IMR-90 (cell line): ENCODE measurements at regions not wholly inside any gene's neighbourhood (a gene's known extent, or its start where the extent isn't known, plus 50 kb on each side); places are given as distances from the start of the nearest gene placed in this dataset.

Experiments used
- ATAC-seq: fragments of 200-7000 bp; cut with Tn5 transposase; 2 replicates; pipeline ENCODE4 v1.9.1; 2020; ENCODE audit warnings: low read depth, mild to moderate bottlenecking, moderate library complexity
- BruUV-seq: library from RNA; stranded (reverse); fragments of 400-500 nt; replicated peaks from 2 replicates; lab custom pipeline; 2021; lab: Mats Ljungman, UMichigan
- CTCF ChIA-PET: fragments of 300-600 bp; formaldehyde crosslinking; extraction: SDS; loops from one replicate; lab custom pipeline; 2021; ENCODE audit warnings: antibody characterized with exemption; lab: Yijun Ruan, JAX
- POLR2A ChIA-PET: fragments of 300-600 bp; sonication (Branson Sonifier 250); formaldehyde crosslinking; loops from one replicate; lab custom pipeline; 2022; ENCODE audit warnings: antibody characterized with exemption; ENCODE audit not compliant: unreplicated experiment; lab: Charles Lee
- DNase-seq: peaks from one replicate; pipeline ENCODE4 v3.0.0; 2013
- H2AFZ ChIP-seq: replicated peaks from 2 replicates; pipeline ENCODE3; 2013; ENCODE audit warnings: low read length, mild to moderate bottlenecking; ENCODE audit not compliant: poor library complexity
- H2AK5ac ChIP-seq: 2 replicates; pipeline ENCODE4 v1.6.1; 2013; ENCODE audit warnings: low read depth, low read length, inconsistent platforms
- H2AK9ac ChIP-seq: replicated peaks from 2 replicates; pipeline ENCODE3; 2013; ENCODE audit warnings: mild to moderate bottlenecking, low read depth, low read length, moderate library complexity; ENCODE audit not compliant: poor library complexity
- H2BK120ac ChIP-seq: 2 replicates; pipeline ENCODE4 v1.6.1; 2013; ENCODE audit warnings: low read depth, low read length, inconsistent platforms
- H2BK15ac ChIP-seq: 3 replicates; pipeline ENCODE4 v1.6.1; 2013; ENCODE audit warnings: low read depth, low read length, inconsistent platforms
- H2BK20ac ChIP-seq: 2 replicates; pipeline ENCODE4 v1.6.1; 2013; ENCODE audit warnings: low read depth, mild to moderate bottlenecking, inconsistent platforms, low read length, moderate library complexity
- H2BK5ac ChIP-seq: 2 replicates; pipeline ENCODE4 v1.6.1; 2013; ENCODE audit warnings: mild to moderate bottlenecking, low read depth, low read length, inconsistent platforms; ENCODE audit not compliant: poor library complexity, severe bottlenecking
- H3K14ac ChIP-seq: replicated peaks from 2 replicates; pipeline ENCODE4 v1.6.1; 2013; ENCODE audit warnings: low read depth, low read length, inconsistent platforms
- H3K18ac ChIP-seq: 2 replicates; pipeline ENCODE4 v1.6.1; 2013; ENCODE audit warnings: low read depth, low read length, control low read depth
- H3K23ac ChIP-seq: 2 replicates; pipeline ENCODE4 v1.6.1; 2013; ENCODE audit warnings: low read depth, low read length, inconsistent platforms
- H3K27ac ChIP-seq: 2 replicates; pipeline ENCODE4 v1.5.1; 2013; ENCODE audit warnings: mild to moderate bottlenecking, control low read depth, low read length; ENCODE audit not compliant: insufficient read depth
- H3K27me3 ChIP-seq: 2 replicates; pipeline ENCODE4 v1.6.1; 2013; ENCODE audit warnings: low read length; ENCODE audit not compliant: control insufficient read depth, insufficient read depth
- H3K36me3 ChIP-seq: 2 replicates; pipeline ENCODE4 v1.6.1; 2013; ENCODE audit warnings: low read length, mixed read lengths; ENCODE audit not compliant: control insufficient read depth, insufficient read depth
- H3K4ac ChIP-seq: 2 replicates; pipeline ENCODE4 v1.6.1; 2013; ENCODE audit warnings: low read depth, low read length, inconsistent platforms
- H3K4me1 ChIP-seq: 2 replicates; pipeline ENCODE4 v1.6.1; 2013; ENCODE audit warnings: low read length, mixed read lengths; ENCODE audit not compliant: control insufficient read depth, insufficient read depth
- H3K4me2 ChIP-seq: 2 replicates; pipeline ENCODE4 v1.6.1; 2013; ENCODE audit warnings: low read depth, mild to moderate bottlenecking, control low read depth, low read length, moderate library complexity
- H3K4me3 ChIP-seq: 2 replicates; pipeline ENCODE4 v1.5.1; 2013; ENCODE audit warnings: low read depth, mild to moderate bottlenecking, control low read depth, low read length, moderate library complexity; ENCODE audit not compliant: insufficient read depth
- H3K56ac ChIP-seq: 2 replicates; pipeline ENCODE4 v1.6.1; 2013; ENCODE audit warnings: low read length, inconsistent platforms; ENCODE audit not compliant: insufficient read depth; ENCODE audit errors: extremely low read depth
- H3K79me1 ChIP-seq, 2 experiments: 2 replicates each; pipeline ENCODE4 v1.6.1; 2013; ENCODE audit warnings: low read length in 2 of 2, inconsistent platforms in 1 of 2, low read depth in 1 of 2
- H3K9ac ChIP-seq: 2 replicates; pipeline ENCODE4 v1.6.1; 2013; ENCODE audit warnings: low read depth, low read length, control low read depth
- H3K9me1 ChIP-seq: 2 replicates; pipeline ENCODE4 v1.6.1; 2013; ENCODE audit warnings: low read length, inconsistent platforms; ENCODE audit not compliant: insufficient read depth
- H3K9me3 ChIP-seq: 2 replicates; pipeline ENCODE4 v1.6.1; 2013; ENCODE audit warnings: low read length; ENCODE audit not compliant: control insufficient read depth, insufficient read depth
- H4K20me1 ChIP-seq: 2 replicates; pipeline ENCODE4 v1.6.1; 2013; ENCODE audit warnings: low read length, inconsistent platforms; ENCODE audit not compliant: insufficient read depth
- H4K5ac ChIP-seq: 2 replicates; pipeline ENCODE4 v1.6.1; 2013; ENCODE audit warnings: mild to moderate bottlenecking, low read depth, low read length, control low read depth
- H4K8ac ChIP-seq, 2 experiments: 2 replicates each; pipeline ENCODE4 v1.6.1; 2013; ENCODE audit warnings: low read depth in 2 of 2, low read length in 2 of 2, control low read depth in 1 of 2, inconsistent platforms in 1 of 2
- H4K91ac ChIP-seq: 2 replicates; pipeline ENCODE4 v1.6.1; 2013; ENCODE audit warnings: low read depth, low read length, inconsistent platforms; ENCODE audit not compliant: insufficient read depth
- BHLHE40 ChIP-seq: fragments of 150-350 bp; IDR thresholded peaks from 2 replicates; pipeline ENCODE4 v1.6.1; 2016; ENCODE audit warnings: mild to moderate bottlenecking, low read depth, low read length
- CEBPB ChIP-seq: IDR thresholded peaks from 2 replicates; pipeline ENCODE4 v1.6.1; 2012; ENCODE audit warnings: low read depth, low read length, improper control_type of control experiment
- CHD1 ChIP-seq: IDR thresholded peaks from 2 replicates; pipeline ENCODE4 v1.6.1; 2012; ENCODE audit warnings: low read depth, low read length, improper control_type of control experiment
- ELK1 ChIP-seq: fragments of 150-350 bp; IDR thresholded peaks from 2 replicates; pipeline ENCODE4 v1.6.1; 2016; ENCODE audit warnings: low read depth, mild to moderate bottlenecking, low read length, moderate library complexity, borderline replicate concordance
- FOS ChIP-seq: fragments of 150-350 bp; IDR thresholded peaks from 2 replicates; pipeline ENCODE4 v1.6.1; 2016; ENCODE audit warnings: low read depth, low read length
- MAFK ChIP-seq: IDR thresholded peaks from 2 replicates; pipeline ENCODE4 v1.6.1; 2012; ENCODE audit warnings: low read depth, low read length, improper control_type of control experiment
- MAZ ChIP-seq: IDR thresholded peaks from 2 replicates; pipeline ENCODE4 v1.6.1; 2012; ENCODE audit warnings: low read depth, mild to moderate bottlenecking, low read length, improper control_type of control experiment, moderate library complexity, borderline replicate concordance
- MXI1 ChIP-seq: IDR thresholded peaks from 2 replicates; pipeline ENCODE4 v1.6.1; 2012; ENCODE audit warnings: low read depth, mild to moderate bottlenecking, low read length, moderate library complexity, borderline replicate concordance
- NFE2L2 ChIP-seq: fragments of 150-350 bp; IDR thresholded peaks from 2 replicates; pipeline ENCODE4 v1.6.1; 2016; ENCODE audit warnings: low read depth, mild to moderate bottlenecking, low read length
- POLR2A ChIP-seq: IDR thresholded peaks from 2 replicates; pipeline ENCODE4 v1.6.1; 2012; ENCODE audit warnings: mild to moderate bottlenecking, low read depth, low read length
- RAD21 ChIP-seq: IDR thresholded peaks from 2 replicates; pipeline ENCODE4 v1.6.1; 2012; ENCODE audit warnings: low read length, improper control_type of control experiment
- RCOR1 ChIP-seq: IDR thresholded peaks from 2 replicates; pipeline ENCODE4 v1.6.1; 2012; ENCODE audit warnings: mild to moderate bottlenecking, low read length, improper control_type of control experiment; ENCODE audit not compliant: insufficient replicate concordance
- RFX5 ChIP-seq: IDR thresholded peaks from 2 replicates; pipeline ENCODE4 v1.8.0; 2012; ENCODE audit warnings: low read depth, mild to moderate bottlenecking, low read length, moderate library complexity
- SMC3 ChIP-seq: fragments of 150-350 bp; IDR thresholded peaks from 2 replicates; pipeline ENCODE4 v1.6.1; 2016; ENCODE audit warnings: low read depth, mild to moderate bottlenecking, antibody characterized with exemption, low read length, moderate library complexity
- USF2 ChIP-seq: fragments of 150-350 bp; IDR thresholded peaks from 2 replicates; pipeline ENCODE4 v1.6.1; 2017; ENCODE audit warnings: mild to moderate bottlenecking, antibody characterized with exemption, low read length, low read depth
- dilution Hi-C: fragments of 300-500 bp; cut with HindIII; formaldehyde crosslinking; loops from one replicate; pipeline ENCODE4 v1.14.3; 2018; ENCODE audit warnings: low sequenced_read_pairs; ENCODE audit not compliant: unreplicated experiment
- in situ Hi-C: fragments of 300-500 bp; cut with MboI; formaldehyde crosslinking; loops from 3 replicates; pipeline ENCODE4 v1.14.3; 2019; ENCODE audit warnings: low sequenced_read_pairs, inconsistent platforms, mixed read lengths
- intact Hi-C: fragments of 100-400 bp; cut with micrococcal nuclease; formaldehyde crosslinking; loops from 2 replicates; pipeline ENCODE4 v1.10.0; 2022
- TF ChIP-seq, protein P1 (sequence below): conservative IDR thresholded peaks from 2 replicates; pipeline ENCODE4 v1.5.1; 2012; ENCODE audit warnings: mild to moderate bottlenecking, low read depth, low read length, improper control_type of control experiment

GRCh38 chr4:175335331-175335730, 417.2 kb downstream of the ADAM29 start:
- no peaks in the 10 kb centered on the region for H3K36me3 ChIP-seq
- no peak overlapping the region for H2BK5ac ChIP-seq
- no peak overlapping the region for H3K4ac ChIP-seq
- H3K9me3 ChIP-seq, result 0 out of 2 replicates have a peak, but pooled peaks cover 2% of the 10 kb centered on the region
- H3K4me3 ChIP-seq, result no peak overlapping the region
- no peak overlapping the region for H3K56ac ChIP-seq
- H3K14ac ChIP-seq, result no peak overlapping the region
- ATAC-seq, result no peak
- TF ChIP-seq, protein P1, sequence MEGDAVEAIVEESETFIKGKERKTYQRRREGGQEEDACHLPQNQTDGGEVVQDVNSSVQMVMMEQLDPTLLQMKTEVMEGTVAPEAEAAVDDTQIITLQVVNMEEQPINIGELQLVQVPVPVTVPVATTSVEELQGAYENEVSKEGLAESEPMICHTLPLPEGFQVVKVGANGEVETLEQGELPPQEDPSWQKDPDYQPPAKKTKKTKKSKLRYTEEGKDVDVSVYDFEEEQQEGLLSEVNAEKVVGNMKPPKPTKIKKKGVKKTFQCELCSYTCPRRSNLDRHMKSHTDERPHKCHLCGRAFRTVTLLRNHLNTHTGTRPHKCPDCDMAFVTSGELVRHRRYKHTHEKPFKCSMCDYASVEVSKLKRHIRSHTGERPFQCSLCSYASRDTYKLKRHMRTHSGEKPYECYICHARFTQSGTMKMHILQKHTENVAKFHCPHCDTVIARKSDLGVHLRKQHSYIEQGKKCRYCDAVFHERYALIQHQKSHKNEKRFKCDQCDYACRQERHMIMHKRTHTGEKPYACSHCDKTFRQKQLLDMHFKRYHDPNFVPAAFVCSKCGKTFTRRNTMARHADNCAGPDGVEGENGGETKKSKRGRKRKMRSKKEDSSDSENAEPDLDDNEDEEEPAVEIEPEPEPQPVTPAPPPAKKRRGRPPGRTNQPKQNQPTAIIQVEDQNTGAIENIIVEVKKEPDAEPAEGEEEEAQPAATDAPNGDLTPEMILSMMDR, result no peak
- no peak for TF ChIP-seq RCOR1
- TF ChIP-seq SMC3, result no peak
- TF ChIP-seq NFE2L2, result no peak
- TF ChIP-seq USF2, result no peak
- TF ChIP-seq RAD21, result no peak
- no peak for TF ChIP-seq MXI1
- TF ChIP-seq MAFK, result no peak
- no peak for TF ChIP-seq RFX5
- TF ChIP-seq ELK1, result no peak
- no peak for TF ChIP-seq MAZ
- no peak for TF ChIP-seq CHD1
- no peak for TF ChIP-seq FOS
- TF ChIP-seq POLR2A, result no peak
- TF ChIP-seq BHLHE40, result no peak
- TF ChIP-seq CEBPB, result no peak
- H2BK120ac ChIP-seq, result no peak overlapping the region
- no peak overlapping the region for H4K8ac ChIP-seq
- H4K91ac ChIP-seq, result no peak overlapping the region
- no peaks in the 10 kb centered on the region for H3K79me1 ChIP-seq
- no peak overlapping the region for H2BK20ac ChIP-seq
- dilution Hi-C loops, result no loop called here
- no peaks in the 10 kb centered on the region for H3K27me3 ChIP-seq
- no peaks in the 10 kb centered on the region for H4K20me1 ChIP-seq
- no TSS peak for BruUV-seq
- H2AK9ac ChIP-seq, result no peak overlapping the region
- no peak overlapping the region for H3K23ac ChIP-seq
- H2AFZ ChIP-seq, result no peak overlapping the region
- ChIA-PET CTCF (no interaction called here), POLR2A (no interaction called here)
- no peak overlapping the region for H3K27ac ChIP-seq
- no peak for DNase-seq
- H2AK5ac ChIP-seq, result no peak overlapping the region
- H3K9me1 ChIP-seq, result no peaks in the 10 kb centered on the region
- no peak overlapping the region for H4K5ac ChIP-seq
- no peak overlapping the region for H3K18ac ChIP-seq
- intact Hi-C loops, result no loop called here
- H3K9ac ChIP-seq, result no peak overlapping the region
- no peak overlapping the region for H2BK15ac ChIP-seq
- no peak overlapping the region for H3K4me2 ChIP-seq
- in situ Hi-C loops, result no loop called here
- H3K4me1 ChIP-seq, result peaks cover 3% of the 10 kb centered on the region
